ENCODE measurements at regions not wholly inside any gene's neighbourhood (a gene's known extent, or its start where the extent isn't known, plus 50 kb on each side); places are given as distances from the start of the nearest gene placed in this dataset.

DNA sequence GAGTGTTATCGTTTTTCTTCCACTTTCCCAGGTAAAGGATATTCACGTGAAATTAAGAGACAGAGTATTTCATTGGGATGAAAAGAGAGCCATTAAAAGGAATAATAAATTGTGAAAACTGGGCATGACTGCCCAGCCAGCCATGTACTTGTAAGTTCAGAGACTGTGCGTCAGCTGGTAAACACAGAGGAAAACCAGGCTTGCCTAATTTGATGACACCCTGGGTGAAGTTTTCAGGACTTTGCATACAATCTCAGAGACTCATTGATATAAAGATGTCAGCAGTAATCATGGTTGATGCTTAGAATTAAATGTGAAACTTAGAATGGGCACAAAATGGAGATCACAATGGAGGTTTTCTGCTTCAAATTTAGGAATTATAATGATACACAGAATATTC, 153.5 kb upstream of the ZEB2 start:
- TF ChIP-seq POLR2A (IDR thresholded peaks at IDR 0.05) (no peak), POLR2AphosphoS5 (IDR thresholded peaks at IDR 0.05) (no peak)
- TF ChIP-seq, protein P1, sequence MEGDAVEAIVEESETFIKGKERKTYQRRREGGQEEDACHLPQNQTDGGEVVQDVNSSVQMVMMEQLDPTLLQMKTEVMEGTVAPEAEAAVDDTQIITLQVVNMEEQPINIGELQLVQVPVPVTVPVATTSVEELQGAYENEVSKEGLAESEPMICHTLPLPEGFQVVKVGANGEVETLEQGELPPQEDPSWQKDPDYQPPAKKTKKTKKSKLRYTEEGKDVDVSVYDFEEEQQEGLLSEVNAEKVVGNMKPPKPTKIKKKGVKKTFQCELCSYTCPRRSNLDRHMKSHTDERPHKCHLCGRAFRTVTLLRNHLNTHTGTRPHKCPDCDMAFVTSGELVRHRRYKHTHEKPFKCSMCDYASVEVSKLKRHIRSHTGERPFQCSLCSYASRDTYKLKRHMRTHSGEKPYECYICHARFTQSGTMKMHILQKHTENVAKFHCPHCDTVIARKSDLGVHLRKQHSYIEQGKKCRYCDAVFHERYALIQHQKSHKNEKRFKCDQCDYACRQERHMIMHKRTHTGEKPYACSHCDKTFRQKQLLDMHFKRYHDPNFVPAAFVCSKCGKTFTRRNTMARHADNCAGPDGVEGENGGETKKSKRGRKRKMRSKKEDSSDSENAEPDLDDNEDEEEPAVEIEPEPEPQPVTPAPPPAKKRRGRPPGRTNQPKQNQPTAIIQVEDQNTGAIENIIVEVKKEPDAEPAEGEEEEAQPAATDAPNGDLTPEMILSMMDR (IDR thresholded peaks at IDR 0.05), result no peak
